HepG2 (cell line): ENCODE measurements at regions not wholly inside any gene's neighbourhood (a gene's known extent, or its start where the extent isn't known, plus 50 kb on each side); places are given as distances from the start of the nearest gene placed in this dataset.
"Not testable (repeated sequence)": the region's sequence is repeated elsewhere in the genome, so short reads cannot be mapped to it uniquely, and the experiment has no call there.

Experiments used
- ATAC-seq: fragments of 200-7000 bp; cut with Tn5 transposase; 3 replicates; pipeline ENCODE4 v1.9.1; 2020; ENCODE audit warnings: mild to moderate bottlenecking, moderate library complexity
- BruUV-seq: library from RNA; stranded (reverse); fragments of 400-500 nt; replicated peaks from 2 replicates; lab custom pipeline; 2021; lab: Mats Ljungman, UMichigan
- CTCF ChIA-PET: fragments of 300-600 bp; formaldehyde crosslinking; extraction: SDS; loops from one replicate; lab custom pipeline; 2021; ENCODE audit warnings: low total read pairs, inconsistent platforms, low intra/inter-chr PET ratio; lab: Yijun Ruan, JAX
- POLR2A ChIA-PET: fragments of 350-600 bp; sonication (Branson Sonifier 250); formaldehyde crosslinking; loops from one replicate; lab custom pipeline; 2020; ENCODE audit warnings: antibody characterized with exemption, inconsistent platforms; lab: Yijun Ruan, JAX
- DNase-seq: peaks from one replicate; pipeline ENCODE4 v3.0.0-alpha.2; 2015; ENCODE audit warnings: low spot score
- FAIRE-seq: peaks from 3 replicates; lab custom pipeline; 2011; peaks lifted over from hg19 to GRCh38; lab: Jason Lieb, UNC
- H2AFZ ChIP-seq: one replicate; pipeline ENCODE4 v1.6.1; 2011; ENCODE audit warnings: low read length, inconsistent platforms
- H3K27ac ChIP-seq: fragments of 300-600 bp; 3 replicates; pipeline ENCODE4 v1.8.0; 2011; ENCODE audit warnings: mixed run types, mild to moderate bottlenecking, mixed read lengths, low read length, inconsistent platforms; ENCODE audit not compliant: insufficient read depth; ENCODE audit errors: extremely low read length
- H3K27me3 ChIP-seq, 2 experiments: fragments of 200-600 bp in 1 of 2; 2 replicates in 1 of 2; 3 replicates in 1 of 2; pipeline versions ENCODE4 v1.6.0 to v1.8.0; 2011; ENCODE audit warnings: low read length in 2 of 2, mild to moderate bottlenecking in 2 of 2, moderate library complexity in 2 of 2, inconsistent platforms in 1 of 2; ENCODE audit not compliant: insufficient read depth in 2 of 2, control insufficient read depth in 1 of 2
- H3K36me3 ChIP-seq, 2 experiments: fragments of 200-600 bp in 1 of 2; replicated peaks in 1 of 2; 2 replicates in 1 of 2; 3 replicates in 1 of 2; pipeline versions ENCODE4 v1.5.1 to v1.8.0; 2011; ENCODE audit warnings: low read length in 2 of 2, inconsistent platforms in 1 of 2; ENCODE audit not compliant: insufficient read depth in 2 of 2, control insufficient read depth in 1 of 2
- H3K4me1 ChIP-seq: 2 replicates; pipeline ENCODE4 v1.5.1; 2012; ENCODE audit warnings: low read length, inconsistent platforms; ENCODE audit not compliant: insufficient read depth
- H3K4me2 ChIP-seq: 2 replicates; pipeline ENCODE4 v1.6.0; 2011; ENCODE audit warnings: low read depth, low read length, inconsistent platforms
- H3K4me3 ChIP-seq, 3 experiments: fragments of 200-600 bp in 1 of 3; sonication (generic), shearing (Covaris generic) in 1 of 3; replicated peaks in 1 of 3; 2 replicates each; pipeline ENCODE4 v1.5.1; 2011 to 2016; ENCODE audit warnings: low read length in 3 of 3, inconsistent platforms in 2 of 3, low read depth in 2 of 3, mild to moderate bottlenecking in 2 of 3, control low read depth in 1 of 3, mixed read lengths in 1 of 3; ENCODE audit not compliant: insufficient read depth in 1 of 3
- H3K79me2 ChIP-seq: one replicate; pipeline ENCODE4 v1.6.1; 2011; ENCODE audit warnings: low read length, inconsistent platforms; ENCODE audit not compliant: insufficient read depth
- H3K9ac ChIP-seq: 2 replicates; pipeline ENCODE4 v1.6.0; 2011; ENCODE audit warnings: mild to moderate bottlenecking, low read depth, low read length, inconsistent platforms; ENCODE audit not compliant: insufficient read depth
- H3K9me3 ChIP-seq: 2 replicates; pipeline ENCODE4 v1.5.1; 2012; ENCODE audit warnings: mild to moderate bottlenecking, low read length
- H4K20me1 ChIP-seq: 2 replicates; pipeline ENCODE4 v1.6.0; 2011; ENCODE audit warnings: inconsistent platforms, mild to moderate bottlenecking, low read length, moderate library complexity; ENCODE audit not compliant: insufficient read depth
- ARNTL ChIP-seq: sonication (generic); formaldehyde crosslinking; IDR thresholded peaks from 2 replicates; pipeline ENCODE4 v1.4.0; 2020; ENCODE audit warnings: mild to moderate bottlenecking, missing genetic modification reagents
- SOX13 ChIP-seq, 3 experiments: fragments of 450-650 bp in 1 of 3; sonication (generic) in 1 of 3; formaldehyde crosslinking in 1 of 3; IDR thresholded peaks in 2 of 3; conservative IDR thresholded peaks in 1 of 3; 2 replicates each; pipeline versions ENCODE4 v1.5.0 to v1.6.1; 2016 to 2020; ENCODE audit warnings: antibody characterized with exemption in 1 of 3, mild to moderate bottlenecking in 1 of 3, missing compliant biosample characterization in 1 of 3, missing genetic modification reagents in 1 of 3, moderate library complexity in 1 of 3
- WGBS: methylation state at CpG from one replicate; pipeline ENCODE4 v1.1.6; 2017; ENCODE audit warnings: low lambda C conversion rate; 5-methylcytosine and 5-hydroxymethylcytosine counted together
- in situ Hi-C: cut with HindIII; loops from 2 replicates; pipeline ENCODE4 v1.10.0; 2017; ENCODE audit warnings: low pct_unique_long_range_greater_than_20kb; ENCODE audit not compliant: extremely low pct_ligation_motif_present
- intact Hi-C: fragments of 100-400 bp; cut with micrococcal nuclease; formaldehyde crosslinking; loops from one replicate; pipeline ENCODE4 v1.10.0; 2022; ENCODE audit not compliant: unreplicated experiment
- TF ChIP-seq, protein P1 (sequence below): sonication (generic); formaldehyde crosslinking; IDR thresholded peaks from 2 replicates; pipeline ENCODE4 v1.4.0; 2020; ENCODE audit warnings: missing genetic modification reagents
- TF ChIP-seq, protein P2 (sequence below): sonication (generic); formaldehyde crosslinking; IDR thresholded peaks from 2 replicates; pipeline ENCODE4 v1.8.0; 2022; ENCODE audit warnings: mild to moderate bottlenecking, missing genetic modification reagents, borderline replicate concordance
- TF ChIP-seq, protein P3 (sequence below): sonication (generic); formaldehyde crosslinking; IDR thresholded peaks from 2 replicates; pipeline ENCODE4 v1.4.0; 2020; ENCODE audit warnings: missing genetic modification reagents
- TF ChIP-seq, protein P4 (sequence below): sonication (generic); formaldehyde crosslinking; IDR thresholded peaks from 2 replicates; pipeline ENCODE4 v1.5.0; 2020; ENCODE audit warnings: mild to moderate bottlenecking, missing genetic modification reagents

DNA sequence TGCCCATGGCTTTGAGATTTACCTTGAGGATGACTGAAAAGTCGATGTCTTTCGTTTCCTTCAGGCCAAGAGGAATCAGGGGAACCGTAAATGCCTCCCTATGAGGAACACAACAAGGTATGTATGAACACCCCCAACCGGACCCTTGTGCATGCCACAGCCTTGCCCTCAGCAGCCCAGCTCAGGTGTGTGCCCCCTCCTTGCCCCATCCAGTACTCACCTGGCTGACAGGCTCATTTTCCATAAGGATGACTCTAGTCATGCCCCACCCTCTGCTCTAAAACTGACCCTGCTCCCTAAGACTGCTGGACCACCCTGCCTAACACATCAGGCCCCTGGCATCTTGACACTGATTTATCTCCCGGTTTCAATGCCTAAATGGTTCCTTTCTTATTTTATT lies 270.0 kb downstream of the GOLGA6L6 start (continued):
- TF ChIP-seq, protein P1, sequence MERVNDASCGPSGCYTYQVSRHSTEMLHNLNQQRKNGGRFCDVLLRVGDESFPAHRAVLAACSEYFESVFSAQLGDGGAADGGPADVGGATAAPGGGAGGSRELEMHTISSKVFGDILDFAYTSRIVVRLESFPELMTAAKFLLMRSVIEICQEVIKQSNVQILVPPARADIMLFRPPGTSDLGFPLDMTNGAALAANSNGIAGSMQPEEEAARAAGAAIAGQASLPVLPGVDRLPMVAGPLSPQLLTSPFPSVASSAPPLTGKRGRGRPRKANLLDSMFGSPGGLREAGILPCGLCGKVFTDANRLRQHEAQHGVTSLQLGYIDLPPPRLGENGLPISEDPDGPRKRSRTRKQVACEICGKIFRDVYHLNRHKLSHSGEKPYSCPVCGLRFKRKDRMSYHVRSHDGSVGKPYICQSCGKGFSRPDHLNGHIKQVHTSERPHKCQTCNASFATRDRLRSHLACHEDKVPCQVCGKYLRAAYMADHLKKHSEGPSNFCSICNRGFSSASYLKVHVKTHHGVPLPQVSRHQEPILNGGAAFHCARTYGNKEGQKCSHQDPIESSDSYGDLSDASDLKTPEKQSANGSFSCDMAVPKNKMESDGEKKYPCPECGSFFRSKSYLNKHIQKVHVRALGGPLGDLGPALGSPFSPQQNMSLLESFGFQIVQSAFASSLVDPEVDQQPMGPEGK (CRISPR knock-in tag): no peak
- TF ChIP-seq SOX13 (IDR thresholded peaks at IDR 0.05) (no peak), SOX13 (CRISPR knock-in tag; conservative IDR thresholded peaks at IDR 0.05 in 1 of 2, IDR thresholded peaks at IDR 0.05 in 1 of 2) (no peak), ARNTL (CRISPR knock-in tag) (no peak)
- TF ChIP-seq, protein P2, sequence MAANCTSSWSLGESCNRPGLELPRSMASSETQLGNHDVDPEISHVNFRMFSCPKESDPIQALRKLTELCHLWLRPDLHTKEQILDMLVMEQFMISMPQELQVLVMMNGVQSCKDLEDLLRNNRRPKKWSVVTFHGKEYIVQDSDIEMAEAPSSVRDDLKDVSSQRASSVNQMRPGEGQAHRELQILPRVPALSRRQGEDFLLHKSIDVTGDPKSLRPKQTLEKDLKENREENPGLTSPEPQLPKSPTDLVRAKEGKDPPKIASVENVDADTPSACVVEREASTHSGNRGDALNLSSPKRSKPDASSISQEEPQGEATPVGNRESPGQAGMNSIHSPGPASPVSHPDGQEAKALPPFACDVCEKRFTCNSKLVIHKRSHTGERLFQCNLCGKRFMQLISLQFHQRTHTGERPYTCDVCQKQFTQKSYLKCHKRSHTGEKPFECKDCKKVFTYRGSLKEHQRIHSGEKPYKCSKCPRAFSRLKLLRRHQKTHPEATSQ (CRISPR knock-in tag): no peak
- TF ChIP-seq, protein P3, sequence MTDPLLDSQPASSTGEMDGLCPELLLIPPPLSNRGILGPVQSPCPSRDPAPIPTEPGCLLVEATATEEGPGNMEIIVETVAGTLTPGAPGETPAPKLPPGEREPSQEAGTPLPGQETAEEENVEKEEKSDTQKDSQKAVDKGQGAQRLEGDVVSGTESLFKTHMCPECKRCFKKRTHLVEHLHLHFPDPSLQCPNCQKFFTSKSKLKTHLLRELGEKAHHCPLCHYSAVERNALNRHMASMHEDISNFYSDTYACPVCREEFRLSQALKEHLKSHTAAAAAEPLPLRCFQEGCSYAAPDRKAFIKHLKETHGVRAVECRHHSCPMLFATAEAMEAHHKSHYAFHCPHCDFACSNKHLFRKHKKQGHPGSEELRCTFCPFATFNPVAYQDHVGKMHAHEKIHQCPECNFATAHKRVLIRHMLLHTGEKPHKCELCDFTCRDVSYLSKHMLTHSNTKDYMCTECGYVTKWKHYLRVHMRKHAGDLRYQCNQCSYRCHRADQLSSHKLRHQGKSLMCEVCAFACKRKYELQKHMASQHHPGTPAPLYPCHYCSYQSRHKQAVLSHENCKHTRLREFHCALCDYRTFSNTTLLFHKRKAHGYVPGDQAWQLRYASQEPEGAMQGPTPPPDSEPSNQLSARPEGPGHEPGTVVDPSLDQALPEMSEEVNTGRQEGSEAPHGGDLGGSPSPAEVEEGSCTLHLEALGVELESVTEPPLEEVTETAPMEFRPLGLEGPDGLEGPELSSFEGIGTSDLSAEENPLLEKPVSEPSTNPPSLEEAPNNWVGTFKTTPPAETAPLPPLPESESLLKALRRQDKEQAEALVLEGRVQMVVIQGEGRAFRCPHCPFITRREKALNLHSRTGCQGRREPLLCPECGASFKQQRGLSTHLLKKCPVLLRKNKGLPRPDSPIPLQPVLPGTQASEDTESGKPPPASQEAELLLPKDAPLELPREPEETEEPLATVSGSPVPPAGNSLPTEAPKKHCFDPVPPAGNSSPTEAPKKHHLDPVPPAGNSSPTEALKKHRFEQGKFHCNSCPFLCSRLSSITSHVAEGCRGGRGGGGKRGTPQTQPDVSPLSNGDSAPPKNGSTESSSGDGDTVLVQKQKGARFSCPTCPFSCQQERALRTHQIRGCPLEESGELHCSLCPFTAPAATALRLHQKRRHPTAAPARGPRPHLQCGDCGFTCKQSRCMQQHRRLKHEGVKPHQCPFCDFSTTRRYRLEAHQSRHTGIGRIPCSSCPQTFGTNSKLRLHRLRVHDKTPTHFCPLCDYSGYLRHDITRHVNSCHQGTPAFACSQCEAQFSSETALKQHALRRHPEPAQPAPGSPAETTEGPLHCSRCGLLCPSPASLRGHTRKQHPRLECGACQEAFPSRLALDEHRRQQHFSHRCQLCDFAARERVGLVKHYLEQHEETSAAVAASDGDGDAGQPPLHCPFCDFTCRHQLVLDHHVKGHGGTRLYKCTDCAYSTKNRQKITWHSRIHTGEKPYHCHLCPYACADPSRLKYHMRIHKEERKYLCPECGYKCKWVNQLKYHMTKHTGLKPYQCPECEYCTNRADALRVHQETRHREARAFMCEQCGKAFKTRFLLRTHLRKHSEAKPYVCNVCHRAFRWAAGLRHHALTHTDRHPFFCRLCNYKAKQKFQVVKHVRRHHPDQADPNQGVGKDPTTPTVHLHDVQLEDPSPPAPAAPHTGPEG (CRISPR knock-in tag): no peak
- TF ChIP-seq, protein P4, sequence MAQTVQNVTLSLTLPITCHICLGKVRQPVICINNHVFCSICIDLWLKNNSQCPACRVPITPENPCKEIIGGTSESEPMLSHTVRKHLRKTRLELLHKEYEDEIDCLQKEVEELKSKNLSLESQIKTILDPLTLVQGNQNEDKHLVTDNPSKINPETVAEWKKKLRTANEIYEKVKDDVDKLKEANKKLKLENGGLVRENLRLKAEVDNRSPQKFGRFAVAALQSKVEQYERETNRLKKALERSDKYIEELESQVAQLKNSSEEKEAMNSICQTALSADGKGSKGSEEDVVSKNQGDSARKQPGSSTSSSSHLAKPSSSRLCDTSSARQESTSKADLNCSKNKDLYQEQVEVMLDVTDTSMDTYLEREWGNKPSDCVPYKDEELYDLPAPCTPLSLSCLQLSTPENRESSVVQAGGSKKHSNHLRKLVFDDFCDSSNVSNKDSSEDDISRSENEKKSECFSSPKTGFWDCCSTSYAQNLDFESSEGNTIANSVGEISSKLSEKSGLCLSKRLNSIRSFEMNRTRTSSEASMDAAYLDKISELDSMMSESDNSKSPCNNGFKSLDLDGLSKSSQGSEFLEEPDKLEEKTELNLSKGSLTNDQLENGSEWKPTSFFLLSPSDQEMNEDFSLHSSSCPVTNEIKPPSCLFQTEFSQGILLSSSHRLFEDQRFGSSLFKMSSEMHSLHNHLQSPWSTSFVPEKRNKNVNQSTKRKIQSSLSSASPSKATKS (CRISPR knock-in tag): no peak

GRCh38 chr15:20269956-20270355 lies 271.6 kb downstream of the GOLGA6L6 start:
- DNase-seq, CTCF ChIA-PET, POLR2A ChIA-PET, FAIRE-seq, intact Hi-C loops, ATAC-seq, H3K36me3 ChIP-seq, in situ Hi-C loops, H3K4me1 ChIP-seq, H4K20me1 ChIP-seq, H3K4me3 ChIP-seq, H3K27ac ChIP-seq, H3K79me2 ChIP-seq, H3K27me3 ChIP-seq, H3K9me3 ChIP-seq, H3K4me2 ChIP-seq, H3K9ac ChIP-seq, H2AFZ ChIP-seq, BruUV-seq: not testable (repeated sequence)
- WGBS: 81% methylated on average over 5 of the region's 5 CpGs
